ENCODE measurements at regions not wholly inside any gene's neighbourhood (a gene's known extent, or its start where the extent isn't known, plus 50 kb on each side); places are given as distances from the start of the nearest gene placed in this dataset.
"Not testable (repeated sequence)": the region's sequence is repeated elsewhere in the genome, so short reads cannot be mapped to it uniquely, and the experiment has no call there.

- peaks cover 0 to 8% of the 10 kb centered on the region in 2 donors for H3K27me3 ChIP-seq
- intact Hi-C loops (cut with DNase I; ENCODE audit: low total_unique reads): no loop called here
- H3K9me3 ChIP-seq: no peaks in the 10 kb centered on the region
- H3K4me1 ChIP-seq: no peaks in the 10 kb centered on the region
- H3K36me3 ChIP-seq: no peaks in the 10 kb centered on the region
- no peak overlapping the region for H3K4me3 ChIP-seq
- TF ChIP-seq, protein P1, sequence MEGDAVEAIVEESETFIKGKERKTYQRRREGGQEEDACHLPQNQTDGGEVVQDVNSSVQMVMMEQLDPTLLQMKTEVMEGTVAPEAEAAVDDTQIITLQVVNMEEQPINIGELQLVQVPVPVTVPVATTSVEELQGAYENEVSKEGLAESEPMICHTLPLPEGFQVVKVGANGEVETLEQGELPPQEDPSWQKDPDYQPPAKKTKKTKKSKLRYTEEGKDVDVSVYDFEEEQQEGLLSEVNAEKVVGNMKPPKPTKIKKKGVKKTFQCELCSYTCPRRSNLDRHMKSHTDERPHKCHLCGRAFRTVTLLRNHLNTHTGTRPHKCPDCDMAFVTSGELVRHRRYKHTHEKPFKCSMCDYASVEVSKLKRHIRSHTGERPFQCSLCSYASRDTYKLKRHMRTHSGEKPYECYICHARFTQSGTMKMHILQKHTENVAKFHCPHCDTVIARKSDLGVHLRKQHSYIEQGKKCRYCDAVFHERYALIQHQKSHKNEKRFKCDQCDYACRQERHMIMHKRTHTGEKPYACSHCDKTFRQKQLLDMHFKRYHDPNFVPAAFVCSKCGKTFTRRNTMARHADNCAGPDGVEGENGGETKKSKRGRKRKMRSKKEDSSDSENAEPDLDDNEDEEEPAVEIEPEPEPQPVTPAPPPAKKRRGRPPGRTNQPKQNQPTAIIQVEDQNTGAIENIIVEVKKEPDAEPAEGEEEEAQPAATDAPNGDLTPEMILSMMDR (IDR thresholded peaks at IDR 0.05): no peak
- DNase-seq: no peak
- H3K27ac ChIP-seq: no peak overlapping the region
These were observed 236.1 kb downstream of the MEF2C start for GRCh38 chr5:88646866-88647265.

- Histone ChIP-seq H3K4me3 (no peak overlapping the region), H3K36me3 (no peaks in the 10 kb centered on the region), H3K27ac (no peak overlapping the region), H3K9me3 (no peaks in the 10 kb centered on the region), H3K27me3 (no peaks in the 10 kb centered on the region), H3K4me1 (no peaks in the 10 kb centered on the region)
- DNase-seq: no peak
- TF ChIP-seq, protein P1 (IDR thresholded peaks at IDR 0.05): no peak
- intact Hi-C loops (cut with DNase I; ENCODE audit: low total_unique reads): no loop called here
These were observed 238.3 kb downstream of the MEF2C start for GRCh38 chr5:88644676-88645075.

- no peak overlapping the region for H3K27ac ChIP-seq
- H3K4me1 ChIP-seq: no peaks in the 10 kb centered on the region
- H3K4me3 ChIP-seq: no peak overlapping the region
- H3K36me3 ChIP-seq: no peaks in the 10 kb centered on the region
- intact Hi-C loops (cut with DNase I; ENCODE audit: low total_unique reads): no loop called here
- DNase-seq: no peak
- H3K9me3 ChIP-seq: no peaks in the 10 kb centered on the region
- TF ChIP-seq, protein P1 (IDR thresholded peaks at IDR 0.05): no peak
- no peaks in the 10 kb centered on the region for H3K27me3 ChIP-seq
These were observed 239.7 kb downstream of the MEF2C start for GRCh38 chr5:88643315-88643714.

DNA sequence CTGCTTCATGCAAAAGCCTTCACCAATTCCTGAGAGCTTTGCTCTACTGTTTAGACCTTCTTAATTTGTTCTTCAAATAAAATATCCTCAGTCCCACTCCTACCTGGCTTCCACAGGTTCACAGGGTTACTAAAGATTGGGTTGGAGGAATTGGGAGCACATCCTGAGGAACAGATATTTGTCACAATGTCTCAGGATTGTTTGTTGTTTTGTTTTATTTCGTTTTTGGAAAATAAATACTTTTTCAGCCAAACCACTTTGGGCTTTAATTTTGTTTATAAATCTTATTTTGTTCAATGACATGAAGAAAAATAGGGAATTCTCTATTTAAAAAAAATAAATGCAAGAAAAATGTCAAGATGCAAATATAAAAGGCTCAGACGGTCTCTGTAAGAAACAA, 249.0 kb downstream of the MEF2C start:
- intact Hi-C loops (cut with DNase I; ENCODE audit: low total_unique reads): no loop called here
- TF ChIP-seq, protein P1 (IDR thresholded peaks at IDR 0.05): no peak
- Histone ChIP-seq H3K9me3 (no peaks in the 10 kb centered on the region), H3K27ac (no peak overlapping the region), H3K4me3 (no peak overlapping the region), H3K27me3 (no peaks in the 10 kb centered on the region), H3K36me3 (no peaks in the 10 kb centered on the region), H3K4me1 (no peaks in the 10 kb centered on the region)
- DNase-seq: no peak

- H3K27ac ChIP-seq; H3K27me3 ChIP-seq; H3K36me3 ChIP-seq; H3K4me1 ChIP-seq; intact Hi-C loops (cut with DNase I; ENCODE audit: low total_unique reads); H3K4me3 ChIP-seq; DNase-seq: not testable (repeated sequence)
- peaks cover 0 to 17% (median 10%) of the 10 kb centered on the region in 3 donors for H3K9me3 ChIP-seq
These were observed 260.1 kb downstream of the MEF2C start for GRCh38 chr5:88622890-88623289.

DNA sequence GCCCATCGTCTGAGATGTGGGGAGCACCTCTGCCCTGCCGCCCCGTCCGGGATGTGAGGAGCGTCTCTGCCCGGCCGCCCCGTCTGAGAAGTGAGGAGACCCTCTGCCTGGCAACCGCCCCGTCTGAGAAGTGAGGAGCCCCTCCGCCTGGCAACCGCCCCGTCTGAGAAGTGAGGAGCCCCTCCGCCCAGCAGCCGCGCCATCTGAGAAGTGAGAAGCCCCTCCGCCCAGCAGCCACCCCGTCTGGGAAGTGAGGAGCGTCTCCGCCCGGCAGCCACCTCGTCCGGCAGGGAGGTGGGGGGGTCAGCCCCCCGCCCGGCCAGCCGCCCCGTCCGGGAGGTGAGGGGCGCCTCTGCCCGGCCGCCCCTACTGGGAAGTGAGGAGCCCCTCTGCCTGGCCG, 267.2 kb downstream of the MEF2C start:
- H3K27ac ChIP-seq; H3K9me3 ChIP-seq; H3K4me1 ChIP-seq; intact Hi-C loops (cut with DNase I; ENCODE audit: low total_unique reads); H3K4me3 ChIP-seq; H3K27me3 ChIP-seq; DNase-seq; H3K36me3 ChIP-seq: not testable (repeated sequence)

- no peak for DNase-seq
- intact Hi-C loops (cut with DNase I; ENCODE audit: low total_unique reads): no loop called here
- Histone ChIP-seq H3K4me1 (no peaks in the 10 kb centered on the region), H3K4me3 (no peak overlapping the region), H3K27ac (no peak overlapping the region), H3K9me3 (peaks cover 0 to 8% (median 3%) of the 10 kb centered on the region in 3 donors), H3K27me3 (no peaks in the 10 kb centered on the region), H3K36me3 (no peaks in the 10 kb centered on the region)
- TF ChIP-seq, protein P1 (IDR thresholded peaks at IDR 0.05): no peak
These were observed 269.9 kb downstream of the MEF2C start for GRCh38 chr5:88613051-88613450.
